ENCODE measurements at regions not wholly inside any gene's neighbourhood (a gene's known extent, or its start where the extent isn't known, plus 50 kb on each side); places are given as distances from the start of the nearest gene placed in this dataset.

DNA sequence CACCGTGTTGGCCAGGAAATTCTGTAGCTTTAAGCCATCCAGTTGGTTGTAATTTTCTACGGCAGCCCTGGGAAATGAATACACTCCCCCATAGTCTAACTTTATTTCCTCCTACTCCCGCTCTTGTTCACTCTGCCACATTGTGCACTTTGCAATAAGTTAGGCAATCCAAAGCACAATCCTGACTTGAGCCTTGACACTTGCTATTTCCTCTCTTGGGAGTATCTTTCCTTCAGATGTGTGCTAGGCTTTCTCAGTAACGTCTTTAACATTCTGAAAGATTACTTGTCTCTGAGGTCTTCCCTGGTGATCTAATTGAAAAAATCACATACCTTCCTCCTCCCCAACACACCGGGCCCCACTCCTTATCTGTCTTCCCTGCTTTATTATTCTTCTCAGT is 65.9 kb upstream of the RAB27B start:
- TF ChIP-seq, protein P1, sequence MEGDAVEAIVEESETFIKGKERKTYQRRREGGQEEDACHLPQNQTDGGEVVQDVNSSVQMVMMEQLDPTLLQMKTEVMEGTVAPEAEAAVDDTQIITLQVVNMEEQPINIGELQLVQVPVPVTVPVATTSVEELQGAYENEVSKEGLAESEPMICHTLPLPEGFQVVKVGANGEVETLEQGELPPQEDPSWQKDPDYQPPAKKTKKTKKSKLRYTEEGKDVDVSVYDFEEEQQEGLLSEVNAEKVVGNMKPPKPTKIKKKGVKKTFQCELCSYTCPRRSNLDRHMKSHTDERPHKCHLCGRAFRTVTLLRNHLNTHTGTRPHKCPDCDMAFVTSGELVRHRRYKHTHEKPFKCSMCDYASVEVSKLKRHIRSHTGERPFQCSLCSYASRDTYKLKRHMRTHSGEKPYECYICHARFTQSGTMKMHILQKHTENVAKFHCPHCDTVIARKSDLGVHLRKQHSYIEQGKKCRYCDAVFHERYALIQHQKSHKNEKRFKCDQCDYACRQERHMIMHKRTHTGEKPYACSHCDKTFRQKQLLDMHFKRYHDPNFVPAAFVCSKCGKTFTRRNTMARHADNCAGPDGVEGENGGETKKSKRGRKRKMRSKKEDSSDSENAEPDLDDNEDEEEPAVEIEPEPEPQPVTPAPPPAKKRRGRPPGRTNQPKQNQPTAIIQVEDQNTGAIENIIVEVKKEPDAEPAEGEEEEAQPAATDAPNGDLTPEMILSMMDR (conservative IDR thresholded peaks at IDR 0.05; ENCODE audit: low read length) = no peak
- TF ChIP-seq EZH2phosphoT487 (IDR thresholded peaks at IDR 0.05; ENCODE audit: borderline replicate concordance) = no peak
